H1 (cell line): ENCODE measurements at regions not wholly inside any gene's neighbourhood (a gene's known extent, or its start where the extent isn't known, plus 50 kb on each side); places are given as distances from the start of the nearest gene placed in this dataset.

Experiments used
- EP300 ChIP-seq, 2 experiments: IDR thresholded peaks; 1 replicate in 1 of 2; 2 replicates in 1 of 2; pipeline ENCODE4 v1.6.1; 2011 to 2012; ENCODE audit warnings: low read depth in 2 of 2, low read length in 2 of 2, mild to moderate bottlenecking in 2 of 2, borderline replicate concordance in 1 of 2, inconsistent platforms in 1 of 2, moderate library complexity in 1 of 2
- MAFK ChIP-seq: IDR thresholded peaks from 2 replicates; pipeline ENCODE4 v1.6.1; 2012; ENCODE audit warnings: low read depth, mild to moderate bottlenecking, improper control_type of control experiment, low read length
- TAF1 ChIP-seq: IDR thresholded peaks from 2 replicates; pipeline ENCODE4 v1.6.1; 2011; ENCODE audit warnings: mild to moderate bottlenecking, low read depth, low read length
- TCF12 ChIP-seq: IDR thresholded peaks from 2 replicates; pipeline ENCODE4 v1.6.1; 2011; ENCODE audit warnings: low read depth, mild to moderate bottlenecking, low read length

- TF ChIP-seq EP300 (IDR thresholded peaks at IDR 0.05; ENCODE audit: borderline replicate concordance in 1 of 2, low read depth in 2 of 2, low read length in 2 of 2) (no peak), TAF1 (no peak), MAFK (no peak), TCF12 (no peak)
Observed at GRCh38 chr1:30335997-30336390, 387.4 kb downstream of the MATN1 start (continued).
